ENCODE measurements at regions not wholly inside any gene's neighbourhood (a gene's known extent, or its start where the extent isn't known, plus 50 kb on each side); places are given as distances from the start of the nearest gene placed in this dataset.

DNA sequence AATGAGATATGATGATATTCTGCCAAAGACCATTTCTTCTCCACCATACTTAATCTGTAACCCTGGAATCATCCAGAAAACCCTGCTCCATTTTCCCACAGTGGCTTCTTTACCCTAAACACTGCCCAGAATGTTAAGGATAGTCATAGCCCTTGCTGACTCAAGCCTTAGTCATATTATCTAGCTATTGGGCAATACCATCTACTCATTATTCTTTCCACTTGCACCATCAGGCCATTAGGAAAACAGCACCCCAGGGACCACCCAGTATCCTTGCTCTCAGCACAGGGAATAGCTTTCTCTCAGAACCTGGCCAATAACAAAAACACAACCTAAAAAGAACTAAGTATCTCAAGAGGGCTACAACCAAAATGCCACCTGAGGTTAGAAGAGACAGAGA lies 445.7 kb upstream of the SLC14A2 start:
- DNase-seq, result no peak

DNA sequence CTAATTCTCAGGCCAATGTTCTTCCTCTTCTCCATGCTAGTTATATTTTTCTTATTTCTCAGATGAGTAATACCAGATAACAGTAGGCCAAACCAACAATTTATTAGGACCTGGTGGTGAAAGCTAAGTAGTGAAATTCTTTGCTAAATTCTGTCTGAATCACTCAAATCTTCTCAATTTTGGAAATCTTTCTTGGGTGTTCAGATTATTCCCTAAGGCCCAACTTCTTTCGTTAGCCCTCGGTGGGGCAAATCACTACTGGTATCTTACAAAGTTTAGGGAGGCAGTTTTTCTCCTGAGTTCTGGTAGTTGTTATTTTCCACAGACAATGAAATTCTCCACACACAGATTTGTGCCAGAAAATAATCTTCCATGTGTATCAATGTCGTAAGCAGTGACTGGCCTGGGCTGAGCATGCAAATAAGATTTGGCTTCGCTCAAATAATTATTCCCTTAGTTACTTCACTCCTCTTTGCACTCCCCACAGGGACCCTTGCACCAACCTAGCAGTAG lies 443.5 kb upstream of the SLC14A2 start:
- DNase-seq, result no peak

- DNase-seq, result no peak
Measured at GRCh38 chr18:45173327-45173726, 441.9 kb upstream of the SLC14A2 start.

DNA sequence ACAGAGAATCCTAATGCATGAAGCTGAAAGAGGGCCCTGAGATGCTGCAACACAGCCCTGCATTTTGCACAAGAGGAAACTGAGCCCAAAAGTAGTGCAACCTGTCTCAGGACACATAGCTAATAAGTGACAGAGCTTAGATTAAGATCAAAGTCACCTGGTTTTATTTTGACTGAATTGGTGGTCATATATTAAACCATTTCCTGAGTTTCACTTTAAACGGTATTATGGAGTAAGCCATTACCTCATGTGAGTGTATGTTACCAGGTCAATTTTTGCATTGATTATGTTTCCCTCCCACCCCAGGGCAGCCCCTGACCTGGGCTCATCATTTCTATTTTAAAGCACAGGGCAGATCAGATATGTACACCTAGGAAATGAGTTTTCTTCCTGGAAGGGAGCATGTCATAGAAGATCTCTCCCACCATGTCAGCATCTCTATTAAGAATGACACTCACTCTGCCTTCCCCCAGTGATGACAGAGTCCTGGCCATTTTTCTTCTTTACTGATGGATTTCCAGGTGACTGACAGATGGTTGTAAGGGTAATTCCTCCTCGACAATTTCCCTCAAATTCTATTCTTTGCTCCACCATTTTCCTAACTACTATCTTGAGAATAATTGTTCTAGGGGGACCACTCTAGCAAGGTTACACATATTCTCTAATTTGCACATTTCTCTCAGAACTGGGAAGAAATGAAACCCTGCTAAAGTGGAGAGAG lies 441.3 kb upstream of the SLC14A2 start:
- no peak for DNase-seq

DNA sequence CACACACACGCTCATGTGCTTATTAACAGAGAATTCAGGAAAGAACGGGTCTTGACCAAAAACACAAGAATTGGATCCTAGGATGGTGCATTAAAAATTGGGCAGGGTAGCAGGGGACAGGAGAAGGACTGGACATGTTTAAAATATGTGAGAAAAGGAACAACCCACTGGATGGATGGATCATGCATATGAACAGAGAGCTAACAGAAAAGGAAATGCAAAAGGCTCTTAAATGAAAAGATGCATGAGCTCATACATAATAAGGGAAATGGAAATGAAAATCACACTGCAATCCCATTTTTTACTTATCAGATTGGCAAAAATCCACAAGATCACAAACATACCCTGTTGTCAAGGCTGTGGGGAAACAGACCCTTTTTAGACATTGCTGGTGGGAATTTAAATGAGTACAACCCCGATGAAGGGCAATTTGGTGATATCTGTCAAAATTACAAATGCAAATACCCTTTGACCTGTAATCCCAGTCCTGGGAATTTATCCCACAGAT lies 440.6 kb upstream of the SLC14A2 start:
- DNase-seq, result no peak

GRCh38 chr18:45175511-45175910 lies 439.8 kb upstream of the SLC14A2 start:
- DNase-seq, result no peak

- DNase-seq, result no peak
Measured at GRCh38 chr18:45186832-45187231, 428.4 kb upstream of the SLC14A2 start.

DNA sequence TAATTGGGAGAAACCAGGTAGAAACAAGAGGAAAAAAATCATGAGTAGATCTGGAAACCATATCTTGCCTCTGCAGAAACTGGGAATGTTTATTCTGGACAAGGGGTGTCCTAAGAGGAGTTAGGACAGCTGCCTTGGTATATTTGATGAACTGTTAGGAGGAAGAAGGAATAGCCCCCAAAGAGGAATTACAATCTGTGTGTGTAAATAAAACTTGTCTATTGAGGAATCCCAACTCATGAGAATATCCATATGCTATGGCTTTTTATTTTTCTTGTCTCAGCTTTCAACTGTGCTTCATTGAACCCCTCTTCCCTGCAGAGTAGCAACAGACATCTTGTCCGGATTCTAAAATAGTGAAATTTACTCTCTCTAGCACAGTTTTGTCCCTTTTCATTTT lies 423.5 kb upstream of the SLC14A2 start:
- DNase-seq, result no peak

DNA sequence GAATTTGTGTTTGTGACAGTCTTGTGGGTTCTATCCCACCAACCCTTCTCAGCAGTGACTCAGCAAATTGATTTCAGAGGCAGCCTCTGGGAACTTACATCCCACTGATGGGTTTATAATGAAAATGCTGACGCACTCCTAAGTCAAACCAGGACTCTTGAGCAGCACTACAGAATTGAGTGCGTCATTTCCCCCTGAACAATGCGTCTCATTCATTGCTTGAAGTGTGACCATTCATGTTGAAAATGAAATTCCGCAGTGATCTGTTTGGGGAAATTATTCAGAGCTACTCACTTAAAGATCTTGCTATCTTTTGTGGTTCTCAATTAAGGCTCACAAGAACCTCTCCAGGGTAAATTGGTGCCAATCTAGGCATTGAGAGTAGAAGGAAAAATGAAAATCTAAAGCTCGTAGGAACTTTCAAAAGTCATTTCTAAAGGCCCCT lies 417.7 kb upstream of the SLC14A2 start:
- no peak for DNase-seq

DNA sequence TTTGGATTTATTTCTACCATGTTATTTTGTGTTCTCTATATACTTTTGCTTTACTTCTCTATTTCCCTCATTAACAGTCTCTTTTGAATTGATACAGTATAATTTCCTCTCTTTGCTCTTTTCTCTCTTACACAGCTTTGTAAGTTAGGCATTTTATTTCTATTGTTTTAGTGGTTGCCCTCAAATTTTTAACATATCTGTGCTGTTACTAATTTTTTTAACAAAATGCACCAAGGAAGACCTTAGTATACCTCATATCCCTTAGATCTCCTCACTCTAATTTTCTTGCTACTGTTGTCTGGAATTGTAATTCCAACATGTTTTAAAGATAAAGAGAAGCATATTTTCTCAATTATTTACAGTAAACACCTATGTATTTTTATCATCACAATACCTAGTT lies 416.8 kb upstream of the SLC14A2 start:
- no peak for DNase-seq

DNA sequence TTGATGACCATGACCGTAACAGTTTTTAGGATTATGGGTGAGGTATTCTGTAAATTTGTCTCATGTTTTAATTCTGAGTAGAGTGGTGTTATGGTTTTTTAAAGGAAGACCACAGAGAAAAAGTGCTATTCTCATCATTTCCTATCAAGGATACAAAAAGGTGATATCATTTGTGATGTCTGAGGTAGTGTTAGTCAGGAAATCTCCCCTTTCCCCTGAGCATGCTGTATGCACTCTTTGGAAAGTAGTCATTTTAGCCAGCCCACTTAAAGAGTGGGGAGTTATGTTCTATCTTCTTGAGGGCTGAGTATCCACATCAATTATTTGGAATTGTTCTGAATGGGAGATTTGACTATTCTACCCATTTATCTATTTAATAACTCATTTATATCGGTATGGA lies 414.2 kb upstream of the SLC14A2 start:
- no peak for DNase-seq

DNA sequence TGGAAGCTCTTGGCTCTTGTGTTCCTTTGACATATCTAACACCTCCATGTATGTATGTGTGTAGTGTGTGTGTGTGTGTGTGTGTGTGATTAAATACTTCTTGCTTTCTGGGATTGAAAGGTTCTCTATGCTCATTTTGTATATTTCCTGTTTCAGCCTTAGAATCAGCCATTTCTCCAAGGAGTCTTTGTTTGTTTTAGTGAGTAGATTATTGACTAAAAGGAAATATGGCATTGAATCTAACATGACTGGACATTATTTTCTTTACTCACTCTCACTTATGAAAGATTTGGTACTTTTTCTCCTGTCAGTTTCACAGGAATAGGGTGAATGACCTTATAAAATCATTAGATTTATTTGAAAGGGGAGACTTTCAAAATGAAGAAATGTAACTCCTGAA lies 413.8 kb upstream of the SLC14A2 start:
- DNase-seq, result no peak

DNA sequence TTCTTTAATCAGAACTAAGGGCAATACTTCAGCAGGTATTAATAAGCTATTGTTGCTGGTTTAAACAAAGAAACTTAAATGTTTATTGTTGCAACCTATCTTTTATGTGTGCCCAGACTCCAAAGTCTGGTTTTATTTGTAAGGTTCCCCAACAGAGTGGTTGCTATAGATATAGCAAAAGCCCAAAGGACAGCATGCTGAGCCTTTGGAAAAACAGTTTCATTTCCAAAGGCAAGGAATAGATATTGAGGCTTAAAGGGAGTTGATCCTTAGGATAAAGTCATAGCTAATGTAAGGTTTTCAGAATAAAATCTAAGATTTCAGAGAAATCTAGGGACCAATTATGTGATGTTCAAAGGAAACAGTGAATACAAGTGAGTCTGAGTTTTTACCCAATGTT lies 413.2 kb upstream of the SLC14A2 start:
- no peak for DNase-seq

DNA sequence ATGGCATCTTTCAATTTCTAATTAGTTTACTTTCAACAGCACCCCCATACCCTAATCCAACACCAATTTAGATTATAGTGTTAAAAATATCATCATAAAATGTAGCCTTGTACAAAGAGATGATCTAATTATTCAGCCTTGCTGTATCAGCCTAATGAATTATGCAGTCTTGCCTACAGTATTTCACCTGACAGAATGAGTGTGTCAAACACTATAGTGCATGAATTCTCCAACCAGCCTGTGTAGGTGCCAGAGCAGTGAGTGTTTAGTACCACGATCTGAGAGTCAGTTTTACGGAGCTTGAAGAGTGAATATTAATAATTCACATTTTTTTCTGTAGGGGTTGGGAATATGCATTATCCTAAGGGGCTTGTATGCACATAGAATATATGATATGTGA lies 411.6 kb upstream of the SLC14A2 start:
- DNase-seq, result no peak

- DNase-seq, result no peak
Measured at GRCh38 chr18:45207328-45207727, 407.9 kb upstream of the SLC14A2 start.

DNA sequence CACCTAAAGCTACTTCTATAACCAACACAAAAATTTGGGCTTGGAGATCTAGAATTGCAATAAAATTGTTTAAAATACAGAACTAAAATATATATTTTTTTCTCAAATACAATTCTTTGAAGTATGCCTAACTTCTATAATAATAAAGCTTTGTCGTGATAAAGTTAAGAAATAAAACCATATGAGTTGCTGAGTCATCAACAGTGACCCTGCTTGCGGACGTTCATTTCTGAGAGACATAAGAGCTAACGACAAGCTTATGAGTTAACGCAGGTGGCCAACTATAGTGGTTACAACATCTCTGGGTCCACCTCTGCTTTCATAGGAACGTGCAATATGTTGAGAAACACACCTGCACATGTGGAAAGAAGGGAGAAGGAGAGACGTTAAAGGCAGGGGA lies 407.1 kb upstream of the SLC14A2 start:
- DNase-seq, result no peak

GRCh38 chr18:45212181-45213039 lies 402.9 kb upstream of the SLC14A2 start:
- DNase-seq, result peak; percentile 89

DNA sequence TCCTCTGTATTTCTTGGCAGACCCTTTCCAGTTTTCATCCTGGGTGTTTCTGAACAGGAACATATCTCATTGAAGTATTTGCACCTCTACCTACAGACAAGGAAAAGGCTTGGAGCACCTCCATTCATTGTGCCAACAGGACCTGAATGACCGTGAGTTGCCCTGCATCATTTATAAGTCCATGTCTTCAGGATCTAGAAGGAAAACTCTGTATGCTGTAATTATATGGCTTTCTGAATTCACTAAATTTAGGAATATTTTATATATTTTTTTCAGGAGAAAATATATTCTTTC lies 402.3 kb upstream of the SLC14A2 start:
- DNase-seq, result no peak

- no peak for DNase-seq
Measured at GRCh38 chr18:45218436-45218835, 396.8 kb upstream of the SLC14A2 start.

GRCh38 chr18:45221363-45221762 lies 393.9 kb upstream of the SLC14A2 start:
- no peak for DNase-seq

- no peak for DNase-seq
Measured at GRCh38 chr18:45222180-45222579, 393.1 kb upstream of the SLC14A2 start.

- no peak for DNase-seq
Measured at GRCh38 chr18:45227001-45227742, 388.1 kb upstream of the SLC14A2 start.

DNA sequence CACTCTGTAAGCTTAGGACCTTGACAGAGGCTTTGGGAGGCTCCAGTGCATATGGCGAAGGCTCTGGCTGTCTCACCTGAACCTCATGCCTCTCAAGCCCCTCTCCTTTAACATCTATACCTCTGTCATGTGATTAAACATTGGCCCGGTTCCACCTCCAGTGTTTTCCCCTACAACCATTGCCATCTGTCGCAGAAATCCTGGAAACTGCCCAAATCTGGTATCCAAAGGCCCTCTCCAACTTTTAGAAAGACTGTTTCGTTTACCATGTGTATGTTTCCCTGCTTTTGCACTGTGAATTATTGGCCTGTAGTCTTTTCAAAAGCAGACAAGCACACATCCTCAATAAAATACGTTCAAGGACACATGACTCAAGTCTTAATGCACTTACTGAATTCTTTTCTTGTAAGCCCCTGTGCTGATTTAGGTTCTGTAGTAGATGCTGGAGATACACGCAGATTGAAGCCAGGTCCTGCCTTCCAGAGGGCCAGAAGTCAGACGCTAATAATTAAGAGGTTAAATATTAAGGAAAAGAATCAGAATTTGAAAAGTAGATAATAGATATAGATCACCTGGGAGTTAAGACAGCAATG lies 386.4 kb upstream of the SLC14A2 start:
- no peak for DNase-seq

Measured in NCI-H146 (cell line).